ENCODE measurements at regions not wholly inside any gene's neighbourhood (a gene's known extent, or its start where the extent isn't known, plus 50 kb on each side); places are given as distances from the start of the nearest gene placed in this dataset.

- no peaks in the 10 kb centered on the region for H3K4me1 ChIP-seq
- H3K27me3 ChIP-seq, result no peaks in the 10 kb centered on the region
- no peak for TF ChIP-seq CTCF (IDR thresholded peaks at IDR 0.05; ENCODE audit: low read depth, low read length)
- no peaks in the 10 kb centered on the region for H3K36me3 ChIP-seq
- H3K9me3 ChIP-seq, result no peaks in the 10 kb centered on the region
- no peak overlapping the region for H3K4me3 ChIP-seq (ENCODE audit: low read depth, low read length)
- DNase-seq, result no peak
These were observed 216.0 kb upstream of the DAAM1 start for GRCh38 chr14:58972233-58973017.

GRCh38 chr14:58977366-58977765 lies 211.1 kb upstream of the DAAM1 start:
- Histone ChIP-seq H3K9me3 (no peaks in the 10 kb centered on the region), H3K27me3 (no peaks in the 10 kb centered on the region), H3K4me1 (no peaks in the 10 kb centered on the region)

GRCh38 chr14:58978343-58978742 lies 210.1 kb upstream of the DAAM1 start:
- DNase-seq, result no peak
- Histone ChIP-seq H3K36me3 (no peaks in the 10 kb centered on the region), H3K9me3 (no peaks in the 10 kb centered on the region), H3K4me3 (ENCODE audit: low read depth, low read length) (no peak overlapping the region), H3K4me1 (no peaks in the 10 kb centered on the region), H3K27me3 (no peaks in the 10 kb centered on the region)
- no peak for TF ChIP-seq CTCF (IDR thresholded peaks at IDR 0.05; ENCODE audit: low read depth, low read length)

More at GRCh38 chr14:58977366-58977765, 211.1 kb upstream of the DAAM1 start:
- no peak for TF ChIP-seq CTCF (IDR thresholded peaks at IDR 0.05; ENCODE audit: low read depth, low read length)
- Histone ChIP-seq H3K4me3 (ENCODE audit: low read depth, low read length) (no peak overlapping the region), H3K36me3 (no peaks in the 10 kb centered on the region)
- no peak for DNase-seq

GRCh38 chr14:58979325-58979724 lies 209.1 kb upstream of the DAAM1 start:
- H3K36me3 ChIP-seq, result no peaks in the 10 kb centered on the region
- no peak for TF ChIP-seq CTCF (IDR thresholded peaks at IDR 0.05; ENCODE audit: low read depth, low read length)
- H3K27me3 ChIP-seq, result no peaks in the 10 kb centered on the region
- H3K4me3 ChIP-seq (ENCODE audit: low read depth, low read length), result no peak overlapping the region
- no peak for DNase-seq
- no peaks in the 10 kb centered on the region for H3K4me1 ChIP-seq
- no peaks in the 10 kb centered on the region for H3K9me3 ChIP-seq

GRCh38 chr14:58981840-58982239 lies 206.6 kb upstream of the DAAM1 start:
- Histone ChIP-seq H3K9me3 (no peaks in the 10 kb centered on the region), H3K36me3 (no peaks in the 10 kb centered on the region), H3K4me3 (ENCODE audit: low read depth, low read length) (no peak overlapping the region), H3K27me3 (no peaks in the 10 kb centered on the region), H3K4me1 (no peaks in the 10 kb centered on the region)
- DNase-seq, result no peak
- no peak for TF ChIP-seq CTCF (IDR thresholded peaks at IDR 0.05; ENCODE audit: low read depth, low read length)

GRCh38 chr14:58985786-58986185 lies 202.7 kb upstream of the DAAM1 start:
- no peak for DNase-seq
- H3K36me3 ChIP-seq, result no peaks in the 10 kb centered on the region
- TF ChIP-seq CTCF (IDR thresholded peaks at IDR 0.05; ENCODE audit: low read depth, low read length), result no peak
- no peak overlapping the region for H3K4me3 ChIP-seq (ENCODE audit: low read depth, low read length)
- no peaks in the 10 kb centered on the region for H3K4me1 ChIP-seq
- no peaks in the 10 kb centered on the region for H3K27me3 ChIP-seq
- H3K9me3 ChIP-seq, result no peaks in the 10 kb centered on the region
